Dermis microvascular lymphatic vessel endothelial cell (primary cell): ENCODE measurements at regions not wholly inside any gene's neighbourhood (a gene's known extent, or its start where the extent isn't known, plus 50 kb on each side); places are given as distances from the start of the nearest gene placed in this dataset.

ENCODE experiments used
- DNase-seq, 2 donors: peaks; one replicate each; pipeline versions ENCODE4 v3.0.0 to v3.0.0-alpha.2; 2010; ENCODE audit warnings: low read depth in 2 of 2

GRCh38 chr2:60295636-60295962 is 257.9 kb downstream of the BCL11A start:
- DNase-seq: no peak

GRCh38 chr2:60294901-60295635 is 258.4 kb downstream of the BCL11A start:
- no peak for DNase-seq

- DNase-seq: no peak
Observed at GRCh38 chr2:60292242-60292641, 261.2 kb downstream of the BCL11A start.

GRCh38 chr2:60290509-60290908 is 262.9 kb downstream of the BCL11A start:
- no peak for DNase-seq

- no peak for DNase-seq
Observed at GRCh38 chr2:60285626-60286316, 267.7 kb downstream of the BCL11A start.

GRCh38 chr2:60283626-60284025 is 269.8 kb downstream of the BCL11A start:
- DNase-seq: no peak

GRCh38 chr2:60282886-60283285 is 270.6 kb downstream of the BCL11A start:
- DNase-seq: no peak

- DNase-seq: no peak
Observed at GRCh38 chr2:60281730-60282129, 271.7 kb downstream of the BCL11A start.

GRCh38 chr2:60280238-60280637 is 273.2 kb downstream of the BCL11A start:
- DNase-seq: no peak

- no peak for DNase-seq
Observed at GRCh38 chr2:60278906-60279305, 274.5 kb downstream of the BCL11A start.

- DNase-seq: no peak
Observed at GRCh38 chr2:60275958-60276357, 277.5 kb downstream of the BCL11A start.

GRCh38 chr2:60273836-60274235 is 279.6 kb downstream of the BCL11A start:
- no peak for DNase-seq

GRCh38 chr2:60271713-60272112 is 281.7 kb downstream of the BCL11A start:
- DNase-seq: no peak

GRCh38 chr2:60271131-60271530 is 282.3 kb downstream of the BCL11A start:
- DNase-seq: no peak

GRCh38 chr2:60268661-60269060 is 284.8 kb downstream of the BCL11A start:
- no peak for DNase-seq

GRCh38 chr2:60268032-60268431 is 285.4 kb downstream of the BCL11A start:
- no peak for DNase-seq

- DNase-seq: no peak
Observed at GRCh38 chr2:60267122-60267521, 286.3 kb downstream of the BCL11A start.

GRCh38 chr2:60262178-60262577 is 291.3 kb downstream of the BCL11A start:
- no peak for DNase-seq

- no peak for DNase-seq
Observed at GRCh38 chr2:60260639-60261296, 292.7 kb downstream of the BCL11A start.

- DNase-seq: no peak
Observed at GRCh38 chr2:60259781-60260180, 293.7 kb downstream of the BCL11A start.

GRCh38 chr2:60252581-60253150 is 300.8 kb downstream of the BCL11A start:
- no peak for DNase-seq

- DNase-seq: no peak
Observed at GRCh38 chr2:60251247-60251646, 302.2 kb downstream of the BCL11A start.

GRCh38 chr2:60249879-60250278 is 303.6 kb downstream of the BCL11A start:
- no peak for DNase-seq
